GM23248 (cell line): ENCODE measurements at regions not wholly inside any gene's neighbourhood (a gene's known extent, or its start where the extent isn't known, plus 50 kb on each side); places are given as distances from the start of the nearest gene placed in this dataset.

ENCODE experiments used
- DNase-seq: peaks from one replicate; pipeline ENCODE4 v3.0.0-alpha.2; 2015
- H2AFZ ChIP-seq: fragments of 200-600 bp; sonication (generic); 2 replicates; pipeline ENCODE4 v1.6.1; 2016; ENCODE audit warnings: antibody characterized with exemption
- H3F3A ChIP-seq: fragments of 200-600 bp; sonication (generic); 2 replicates; pipeline ENCODE4 v1.6.1; 2016; ENCODE audit warnings: mild to moderate bottlenecking, antibody characterized with exemption, mixed run types; ENCODE audit not compliant: insufficient read depth
- H3K27ac ChIP-seq: fragments of 200-600 bp; sonication (generic); 2 replicates; pipeline ENCODE4 v1.5.1; 2016; ENCODE audit warnings: mild to moderate bottlenecking
- H3K27me3 ChIP-seq: fragments of 200-600 bp; sonication (generic); replicated peaks from 2 replicates; pipeline ENCODE4 v1.6.1; 2016; ENCODE audit warnings: mild to moderate bottlenecking; ENCODE audit not compliant: insufficient read depth
- H3K36me3 ChIP-seq: fragments of 200-600 bp; sonication (generic); 2 replicates; pipeline ENCODE4 v1.6.1; 2016; ENCODE audit warnings: low read depth, mild to moderate bottlenecking
- H3K4me1 ChIP-seq: fragments of 200-600 bp; sonication (generic); 2 replicates; pipeline ENCODE4 v1.6.1; 2016; ENCODE audit warnings: mild to moderate bottlenecking; ENCODE audit not compliant: insufficient read depth
- H3K4me2 ChIP-seq: fragments of 200-600 bp; sonication (generic); one replicate; pipeline ENCODE4 v1.6.1; 2016; ENCODE audit warnings: mild to moderate bottlenecking; ENCODE audit not compliant: unreplicated experiment
- H3K4me3 ChIP-seq: fragments of 200-600 bp; sonication (generic); 2 replicates; pipeline ENCODE4 v1.5.1; 2016; ENCODE audit warnings: mild to moderate bottlenecking
- H3K79me2 ChIP-seq: fragments of 200-600 bp; sonication (generic); 2 replicates; pipeline ENCODE4 v1.6.1; 2016; ENCODE audit warnings: mild to moderate bottlenecking; ENCODE audit not compliant: insufficient read depth
- H3K9ac ChIP-seq: fragments of 200-600 bp; sonication (generic); 2 replicates; pipeline ENCODE4 v1.6.1; 2016; ENCODE audit warnings: mild to moderate bottlenecking
- H3K9me2 ChIP-seq: fragments of 200-600 bp; sonication (generic); 2 replicates; pipeline ENCODE4 v1.6.1; 2016; ENCODE audit warnings: mixed run types, mild to moderate bottlenecking, moderate library complexity; ENCODE audit not compliant: insufficient read depth
- H3K9me3 ChIP-seq: fragments of 200-600 bp; sonication (generic); one replicate; pipeline ENCODE4 v1.6.1; 2017; ENCODE audit warnings: low read depth
- H4K20me1 ChIP-seq: fragments of 200-600 bp; sonication (generic); 2 replicates; pipeline ENCODE4 v1.6.0; 2016; ENCODE audit not compliant: insufficient read depth
- EZH2 ChIP-seq: fragments of 200-600 bp; sonication (generic); IDR thresholded peaks from 2 replicates; pipeline ENCODE4 v1.6.1; 2018; ENCODE audit warnings: antibody characterized with exemption, mild to moderate bottlenecking; ENCODE audit not compliant: insufficient read depth, poor library complexity, severe bottlenecking
- EZH2phosphoT487 ChIP-seq: fragments of 200-600 bp; sonication (generic); IDR thresholded peaks from 2 replicates; pipeline ENCODE4 v1.6.1; 2018; ENCODE audit warnings: antibody characterized with exemption, moderate library complexity, mild to moderate bottlenecking, low read depth; ENCODE audit not compliant: insufficient read depth
- WGBS, 2 experiments: methylation state at CpG; one replicate each; pipeline ENCODE4 v1.1.6; 2015 to 2017; ENCODE audit warnings: low lambda C conversion rate in 2 of 2, low coverage in 1 of 2; ENCODE audit errors: missing lambda C conversion rate in 2 of 2; 5-methylcytosine and 5-hydroxymethylcytosine counted together
- in situ Hi-C: fragments of 300-500 bp; cut with MboI; formaldehyde crosslinking; loops from 2 replicates; pipeline ENCODE4 v1.15.0; 2020

GRCh38 chr14:62431496-62431895 lies 613.8 kb downstream of the KCNH5 start:
- Histone ChIP-seq H4K20me1 (no peaks in the 10 kb centered on the region), H3F3A (no peaks in the 10 kb centered on the region), H3K9me2 (no peaks in the 10 kb centered on the region), H3K79me2 (no peaks in the 10 kb centered on the region), H3K4me2 (no peak overlapping the region), H3K27me3 (no peaks in the 10 kb centered on the region), H2AFZ (no peak overlapping the region), H3K9ac (no peak overlapping the region), H3K36me3 (no peaks in the 10 kb centered on the region), H3K27ac (no peak overlapping the region), H3K9me3 (no peaks in the 10 kb centered on the region), H3K4me1 (no peaks in the 10 kb centered on the region), H3K4me3 (no peak overlapping the region)
- DNase-seq = no peak
- in situ Hi-C loops = no loop called here
- no peak for TF ChIP-seq EZH2
- TF ChIP-seq EZH2phosphoT487 = no peak
- WGBS, 2 experiments = 36 to 45% methylated on average over 2 of the region's 2 CpGs

- Histone ChIP-seq H3F3A (no peaks in the 10 kb centered on the region), H4K20me1 (no peaks in the 10 kb centered on the region), H2AFZ (no peak overlapping the region), H3K79me2 (no peaks in the 10 kb centered on the region), H3K36me3 (no peaks in the 10 kb centered on the region), H3K4me1 (no peaks in the 10 kb centered on the region), H3K9me3 (peaks cover 7% of the 10 kb centered on the region), H3K4me2 (no peak overlapping the region), H3K9me2 (no peaks in the 10 kb centered on the region), H3K4me3 (no peak overlapping the region), H3K27ac (no peak overlapping the region), H3K9ac (no peak overlapping the region), H3K27me3 (no peaks in the 10 kb centered on the region)
- DNase-seq = no peak
- TF ChIP-seq EZH2phosphoT487 (no peak), EZH2 (no peak)
- 31 to 32% methylated on average over 2 of the region's 2 CpGs for WGBS, 2 experiments
- in situ Hi-C loops = no loop called here
These were observed 612.3 kb downstream of the KCNH5 start for GRCh38 chr14:62432955-62433354.

- 15% methylated on average over 2 of the region's 2 CpGs for WGBS, 2 experiments
- Histone ChIP-seq H3K36me3 (no peaks in the 10 kb centered on the region), H3K4me2 (no peak overlapping the region), H2AFZ (no peak overlapping the region), H3K9me3 (peaks cover 7% of the 10 kb centered on the region), H3K27me3 (no peaks in the 10 kb centered on the region), H3F3A (no peaks in the 10 kb centered on the region), H3K4me3 (no peak overlapping the region), H3K27ac (no peak overlapping the region), H4K20me1 (no peaks in the 10 kb centered on the region), H3K9me2 (no peaks in the 10 kb centered on the region), H3K4me1 (no peaks in the 10 kb centered on the region), H3K9ac (no peak overlapping the region), H3K79me2 (no peaks in the 10 kb centered on the region)
- no peak for TF ChIP-seq EZH2
- no peak for TF ChIP-seq EZH2phosphoT487
- in situ Hi-C loops = no loop called here
- no peak for DNase-seq
These were observed 609.0 kb downstream of the KCNH5 start for GRCh38 chr14:62436261-62436660.

- H3K4me2 ChIP-seq = no peak overlapping the region
- no peaks in the 10 kb centered on the region for H3K79me2 ChIP-seq
- no peaks in the 10 kb centered on the region for H3K4me1 ChIP-seq
- in situ Hi-C loops = no loop called here
- no peak overlapping the region for H3K9ac ChIP-seq
- no peaks in the 10 kb centered on the region for H4K20me1 ChIP-seq
- H3K36me3 ChIP-seq = no peaks in the 10 kb centered on the region
- WGBS, 2 experiments = 0 to 4% methylated on average over 2 of the region's 2 CpGs
- H3K9me2 ChIP-seq = no peaks in the 10 kb centered on the region
- H3K27ac ChIP-seq = no peak overlapping the region
- no peaks in the 10 kb centered on the region for H3F3A ChIP-seq
- no peak for DNase-seq
- peaks cover 7% of the 10 kb centered on the region for H3K9me3 ChIP-seq
- TF ChIP-seq EZH2phosphoT487 (no peak), EZH2 (no peak)
- no peaks in the 10 kb centered on the region for H3K27me3 ChIP-seq
- no peak overlapping the region for H2AFZ ChIP-seq
- no peak overlapping the region for H3K4me3 ChIP-seq
These were observed 606.0 kb downstream of the KCNH5 start for GRCh38 chr14:62439210-62439609.

- Histone ChIP-seq H3K36me3 (no peaks in the 10 kb centered on the region), H3K4me2 (no peak overlapping the region)
These were observed 601.5 kb downstream of the KCNH5 start for GRCh38 chr14:62443796-62444195.

More at GRCh38 chr14:62443796-62444195, 601.5 kb downstream of the KCNH5 start:
- Histone ChIP-seq H2AFZ (no peak overlapping the region), H3K27me3 (no peaks in the 10 kb centered on the region), H3F3A (no peaks in the 10 kb centered on the region), H3K79me2 (no peaks in the 10 kb centered on the region), H3K9me3 (no peaks in the 10 kb centered on the region), H3K27ac (no peak overlapping the region), H3K4me3 (no peak overlapping the region), H4K20me1 (no peaks in the 10 kb centered on the region), H3K9me2 (no peaks in the 10 kb centered on the region), H3K4me1 (no peaks in the 10 kb centered on the region), H3K9ac (no peak overlapping the region)
- WGBS, 2 experiments = 5% methylated on average over 3 of the region's 3 CpGs
- in situ Hi-C loops = no loop called here
- TF ChIP-seq EZH2 (no peak), EZH2phosphoT487 (no peak)
- no peak for DNase-seq
